NCI-H2081 (cell line): ENCODE measurements at regions not wholly inside any gene's neighbourhood (a gene's known extent, or its start where the extent isn't known, plus 50 kb on each side); places are given as distances from the start of the nearest gene placed in this dataset.
"Not testable (repeated sequence)": the region's sequence is repeated elsewhere in the genome, so short reads cannot be mapped to it uniquely, and the experiment has no call there.

ENCODE experiments used
- DNase-seq, 2 experiments: peaks; one replicate each; lab custom pipeline; 2025; lab: John Stamatoyannopoulos, UW

GRCh38 chr14:103267226-103267910 lies 66.7 kb upstream of the EIF5 start:
- DNase-seq, result no peak

GRCh38 chr14:103271189-103271588 lies 62.8 kb upstream of the EIF5 start:
- no peak for DNase-seq

DNA sequence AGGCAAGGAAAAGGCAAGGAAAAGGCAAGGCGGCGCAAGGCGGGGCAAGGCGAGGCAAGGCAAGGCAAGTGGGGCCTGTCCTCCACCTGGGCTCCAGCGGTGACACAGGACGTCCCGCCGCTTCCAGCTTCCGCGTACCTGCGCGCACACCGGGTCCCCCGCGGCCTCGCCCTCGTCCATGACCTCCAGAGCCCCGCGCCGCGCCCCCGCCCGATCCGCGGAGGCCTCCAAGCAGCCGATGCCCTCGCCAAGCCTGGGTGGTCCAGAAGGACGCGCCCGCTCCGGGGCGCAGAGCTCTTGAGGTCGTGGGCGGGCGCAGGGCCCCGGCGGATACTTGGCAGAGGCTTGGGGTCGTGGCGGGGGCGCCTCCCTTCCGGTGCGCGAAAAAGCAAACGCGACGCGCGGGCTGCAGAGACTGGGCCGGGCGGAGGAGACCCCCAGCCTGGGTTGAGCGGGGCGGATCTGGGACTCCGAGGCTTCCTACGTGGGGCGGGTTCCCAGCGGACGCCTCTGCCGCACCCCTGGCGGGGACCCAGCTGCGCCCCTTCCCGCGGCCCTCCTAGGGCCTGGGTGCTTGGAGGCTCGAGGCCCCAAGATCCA lies 60.8 kb upstream of the EIF5 start:
- DNase-seq, result no peak

- DNase-seq, result no peak
Observed at GRCh38 chr14:103273745-103274615, 60.1 kb upstream of the EIF5 start.

- DNase-seq, result no peak
Observed at GRCh38 chr14:103275000-103275399, 59.0 kb upstream of the EIF5 start.

GRCh38 chr14:103277931-103278330 lies 56.1 kb upstream of the EIF5 start:
- no peak for DNase-seq

GRCh38 chr14:103279142-103280025 lies 54.7 kb upstream of the EIF5 start:
- DNase-seq, result no peak

GRCh38 chr14:103280278-103280928 lies 53.6 kb upstream of the EIF5 start:
- no peak for DNase-seq

DNA sequence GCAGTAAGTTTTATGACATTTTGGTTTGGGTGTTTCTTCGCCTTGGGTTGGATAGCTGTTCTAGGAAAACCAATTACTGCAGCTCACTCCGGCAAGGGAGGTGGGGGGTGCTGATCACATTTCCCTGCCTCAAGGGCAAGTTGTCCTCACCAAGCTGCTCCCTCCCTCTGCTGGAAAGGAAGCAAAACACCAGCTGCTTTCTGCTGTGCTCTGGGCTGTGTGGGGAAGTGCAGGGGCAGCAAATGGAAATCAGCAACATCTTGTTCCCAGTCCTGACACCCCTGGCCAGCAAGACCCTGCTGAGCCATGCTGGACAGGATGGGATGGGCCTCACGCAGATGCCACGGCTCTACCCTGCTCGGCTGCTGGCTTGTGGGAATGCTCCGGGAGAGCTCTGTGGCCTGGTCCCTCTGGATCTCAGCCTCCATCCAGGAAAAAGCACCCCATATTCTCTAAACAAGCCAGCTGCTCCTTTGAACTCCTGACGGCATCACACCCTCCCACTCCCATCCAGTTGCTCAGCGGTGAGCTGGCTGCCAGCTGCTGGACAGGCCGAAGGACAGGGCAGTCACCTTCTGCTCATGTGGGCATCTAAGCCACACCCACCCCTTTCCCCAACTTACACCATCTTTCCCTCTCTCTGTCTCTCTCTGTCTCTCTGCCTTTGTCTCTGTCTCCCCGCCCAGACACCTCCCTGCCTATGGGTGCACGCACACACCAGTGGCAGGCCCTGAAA lies 52.4 kb upstream of the EIF5 start:
- peak; percentile 12 to 19 for DNase-seq

- not testable (repeated sequence) for DNase-seq
Observed at GRCh38 chr14:103282309-103282708, 51.7 kb upstream of the EIF5 start.

GRCh38 chr14:103282932-103283331 lies 51.1 kb upstream of the EIF5 start:
- no peak for DNase-seq

DNA sequence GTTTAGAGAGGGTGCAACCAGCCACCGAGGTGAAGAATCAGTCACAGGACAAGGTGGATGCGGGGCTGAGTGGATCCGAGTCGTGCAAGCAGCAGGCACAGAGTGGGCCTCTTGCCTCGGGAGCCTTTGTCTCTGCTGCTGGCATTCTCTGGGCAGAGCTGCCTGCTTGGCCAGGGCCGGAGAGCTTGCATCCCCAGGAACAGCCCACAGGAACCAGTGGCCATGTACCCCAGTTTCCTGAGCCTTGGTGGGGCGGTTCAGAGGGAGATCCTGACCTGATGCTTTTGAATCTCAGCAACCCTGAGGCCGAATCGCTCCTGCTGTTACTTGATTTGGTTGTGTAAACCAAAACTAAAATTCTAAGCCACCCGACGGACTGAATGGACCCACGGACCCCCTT lies 50.1 kb upstream of the EIF5 start:
- no peak for DNase-seq
